Activated T-cell treated with anti-CD3 and anti-CD28 coated beads, Interleukin-2, amount 50 U/mL, for 4 hours (primary cell): ENCODE measurements at regions not wholly inside any gene's neighbourhood (a gene's known extent, or its start where the extent isn't known, plus 50 kb on each side); places are given as distances from the start of the nearest gene placed in this dataset.

ENCODE experiments used
- ATAC-seq, 2 donors: fragments of 200-7000 bp; cut with Tn5 transposase; one replicate each; pipeline ENCODE4 v1.10.0; 2021
- DNase-seq: peaks from one replicate; pipeline ENCODE4 v3.0.0-alpha.2; 2020
- H3K27me3 Mint-ChIP-seq: one replicate; pipeline ENCODE4 v1.8.0; 2021; ENCODE audit warnings: low read depth, mixed read lengths
- H3K36me3 Mint-ChIP-seq: one replicate; pipeline ENCODE4 v1.8.0; 2022; ENCODE audit warnings: mixed read lengths; ENCODE audit not compliant: insufficient read depth
- H3K4me1 Mint-ChIP-seq: one replicate; pipeline ENCODE4 v1.8.0; 2021; ENCODE audit warnings: low read depth, mixed read lengths
- H3K4me3 Mint-ChIP-seq: one replicate; pipeline ENCODE4 v1.8.0; 2021; ENCODE audit warnings: mild to moderate bottlenecking, moderate library complexity, mixed read lengths
- H3K9me3 Mint-ChIP-seq: one replicate; pipeline ENCODE4 v1.8.0; 2021; ENCODE audit warnings: mixed read lengths

DNA sequence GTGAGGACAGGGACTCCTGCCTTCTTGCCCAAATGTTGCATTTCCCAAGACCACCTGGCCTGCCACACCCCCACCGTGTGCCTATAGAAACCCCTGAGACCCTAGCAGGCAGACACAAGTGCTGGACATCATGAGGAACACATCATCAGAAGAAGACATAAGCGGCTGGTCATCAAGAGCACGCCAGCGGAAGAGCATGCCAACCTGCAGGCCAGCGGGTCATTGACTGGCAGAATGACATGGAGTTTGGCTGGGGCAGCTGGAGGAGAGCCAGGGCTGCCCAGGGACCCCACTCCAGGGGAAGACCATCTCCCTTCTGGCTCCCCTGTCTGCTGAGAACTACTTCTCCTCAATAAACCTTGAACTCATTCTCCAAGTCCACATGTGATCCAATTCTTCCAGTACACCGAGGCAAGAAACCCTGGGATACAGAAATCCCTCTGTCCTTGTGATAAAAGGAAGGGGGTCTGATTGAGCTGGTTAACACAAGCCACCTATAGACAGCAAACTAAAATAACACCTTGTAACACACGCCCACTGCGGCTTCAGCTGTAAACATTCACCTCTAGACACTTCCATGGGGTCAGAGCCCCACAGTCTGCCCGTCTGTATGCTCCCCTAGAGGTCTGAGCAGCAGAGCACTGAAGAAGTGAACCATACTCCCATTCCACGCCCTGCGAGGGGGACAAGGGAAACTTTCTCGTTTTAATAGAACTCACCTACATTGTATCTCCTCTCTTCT, 164.8 kb upstream of the EMCN start:
- Mint-ChIP-seq H3K4me3 (no peak overlapping the region), H3K4me1 (no peaks in the 10 kb centered on the region), H3K9me3 (no peaks in the 10 kb centered on the region), H3K36me3 (no peaks in the 10 kb centered on the region), H3K27me3 (peaks cover 7% of the 10 kb centered on the region)
- no peak for ATAC-seq
- no peak for DNase-seq

DNA sequence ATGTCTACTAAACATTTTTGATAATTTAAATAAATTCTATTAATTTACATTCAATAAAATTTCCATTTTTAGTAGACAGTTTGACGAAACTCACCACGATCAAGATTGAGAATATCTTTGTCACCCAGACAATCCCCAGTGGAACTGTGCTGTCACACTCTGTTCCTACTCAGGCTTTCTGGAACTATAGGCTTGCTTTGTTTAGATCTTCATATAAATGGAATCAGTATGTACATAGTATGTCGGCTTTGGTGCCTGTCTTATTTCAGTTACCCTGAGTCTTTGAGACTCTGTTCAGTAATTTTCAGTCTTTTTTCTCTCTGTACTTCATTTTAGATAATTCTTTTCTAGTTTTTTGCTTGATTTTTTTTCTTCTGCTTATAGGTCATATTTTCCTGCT, 163.5 kb upstream of the EMCN start:
- Mint-ChIP-seq H3K4me3 (no peak overlapping the region), H3K36me3 (no peaks in the 10 kb centered on the region), H3K9me3 (no peaks in the 10 kb centered on the region), H3K27me3 (peaks cover 7% of the 10 kb centered on the region), H3K4me1 (no peaks in the 10 kb centered on the region)
- no peak for DNase-seq
- ATAC-seq = no peak

GRCh38 chr4:100679926-100680325, 162.1 kb upstream of the EMCN start:
- DNase-seq (no peak), ATAC-seq (no peak)
- H3K4me1 Mint-ChIP-seq = no peaks in the 10 kb centered on the region
- peaks cover 7% of the 10 kb centered on the region for H3K27me3 Mint-ChIP-seq
- H3K4me3 Mint-ChIP-seq = no peak overlapping the region
- no peaks in the 10 kb centered on the region for H3K36me3 Mint-ChIP-seq
- no peaks in the 10 kb centered on the region for H3K9me3 Mint-ChIP-seq

GRCh38 chr4:100674976-100675375, 157.2 kb upstream of the EMCN start:
- Mint-ChIP-seq H3K36me3 (no peaks in the 10 kb centered on the region), H3K4me1 (no peaks in the 10 kb centered on the region), H3K9me3 (no peaks in the 10 kb centered on the region), H3K4me3 (no peak overlapping the region), H3K27me3 (peaks cover 3% of the 10 kb centered on the region)
- DNase-seq (no peak), ATAC-seq (no peak)

DNA sequence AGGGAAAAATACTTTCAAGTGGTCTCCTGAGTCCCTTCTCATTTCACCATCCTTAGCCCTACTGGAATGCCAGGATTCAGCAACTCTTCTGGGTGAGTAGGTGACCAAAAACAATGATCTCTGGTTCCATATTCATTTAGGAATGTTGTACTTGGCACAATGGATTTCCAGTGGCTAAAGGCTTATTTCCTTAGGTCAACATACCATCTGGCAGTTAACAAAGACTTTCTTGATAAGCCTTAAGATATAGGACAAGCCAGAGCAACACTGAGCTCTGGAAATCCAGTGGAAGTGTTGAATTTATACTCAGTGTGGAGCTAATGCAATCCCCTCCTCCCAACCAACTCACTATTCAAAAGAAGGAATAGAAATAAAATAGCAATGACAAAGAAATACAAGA, 139.4 kb upstream of the EMCN start:
- ATAC-seq = no peak
- Mint-ChIP-seq H3K36me3 (no peaks in the 10 kb centered on the region), H3K4me1 (no peaks in the 10 kb centered on the region), H3K27me3 (peaks cover 3% of the 10 kb centered on the region), H3K9me3 (no peaks in the 10 kb centered on the region), H3K4me3 (no peak overlapping the region)
- DNase-seq = no peak

- peaks cover 2% of the 10 kb centered on the region for H3K27me3 Mint-ChIP-seq
- no peak for ATAC-seq
- H3K4me3 Mint-ChIP-seq = no peak overlapping the region
- no peak for DNase-seq
- H3K36me3 Mint-ChIP-seq = no peaks in the 10 kb centered on the region
- H3K4me1 Mint-ChIP-seq = no peaks in the 10 kb centered on the region
- H3K9me3 Mint-ChIP-seq = no peaks in the 10 kb centered on the region
Observed at GRCh38 chr4:100651499-100652175, 133.8 kb upstream of the EMCN start.

- Mint-ChIP-seq H3K4me3 (no peak overlapping the region), H3K36me3 (no peaks in the 10 kb centered on the region), H3K27me3 (no peaks in the 10 kb centered on the region), H3K9me3 (no peaks in the 10 kb centered on the region), H3K4me1 (no peaks in the 10 kb centered on the region)
- no peak for ATAC-seq
- DNase-seq = no peak
Observed at GRCh38 chr4:100649417-100649816, 131.6 kb upstream of the EMCN start.

- H3K36me3 Mint-ChIP-seq = no peaks in the 10 kb centered on the region
- H3K9me3 Mint-ChIP-seq = no peaks in the 10 kb centered on the region
- H3K4me3 Mint-ChIP-seq = no peak overlapping the region
- no peak for DNase-seq
- H3K4me1 Mint-ChIP-seq = no peaks in the 10 kb centered on the region
- no peak for ATAC-seq
- no peaks in the 10 kb centered on the region for H3K27me3 Mint-ChIP-seq
Observed at GRCh38 chr4:100644150-100644549, 126.3 kb upstream of the EMCN start.

GRCh38 chr4:100641336-100641735, 123.5 kb upstream of the EMCN start:
- no peak overlapping the region for H3K4me3 Mint-ChIP-seq
- H3K9me3 Mint-ChIP-seq = peaks cover 8% of the 10 kb centered on the region
- no peaks in the 10 kb centered on the region for H3K27me3 Mint-ChIP-seq
- DNase-seq (no peak), ATAC-seq (no peak)
- no peaks in the 10 kb centered on the region for H3K4me1 Mint-ChIP-seq
- no peaks in the 10 kb centered on the region for H3K36me3 Mint-ChIP-seq

- no peak for DNase-seq
- no peaks in the 10 kb centered on the region for H3K27me3 Mint-ChIP-seq
- ATAC-seq = no peak
- H3K4me3 Mint-ChIP-seq = no peak overlapping the region
- H3K9me3 Mint-ChIP-seq = peaks cover 8% of the 10 kb centered on the region
- H3K4me1 Mint-ChIP-seq = no peaks in the 10 kb centered on the region
- no peaks in the 10 kb centered on the region for H3K36me3 Mint-ChIP-seq
Observed at GRCh38 chr4:100635899-100636298, 118.1 kb upstream of the EMCN start.

DNA sequence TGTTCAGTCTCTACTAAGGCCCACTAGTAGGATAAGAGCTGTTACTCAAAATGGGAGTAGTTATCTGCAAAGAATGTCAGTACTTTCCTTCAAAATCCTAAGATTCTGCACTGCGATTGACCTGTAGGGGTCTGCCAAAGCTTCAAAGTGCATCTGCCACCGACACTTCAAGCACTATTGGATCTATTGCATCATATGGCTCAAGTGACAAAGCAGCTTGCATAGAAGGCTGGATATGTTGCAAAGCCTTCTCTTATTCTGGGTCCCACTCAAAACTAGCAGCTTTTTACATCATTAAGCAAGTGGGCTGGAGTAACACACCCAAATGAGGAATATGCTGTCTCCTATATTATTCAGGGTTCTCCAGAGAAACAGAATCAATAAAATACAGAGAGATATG, 115.4 kb upstream of the EMCN start:
- ATAC-seq (no peak), DNase-seq (no peak)
- no peaks in the 10 kb centered on the region for H3K36me3 Mint-ChIP-seq
- H3K4me3 Mint-ChIP-seq = no peak overlapping the region
- H3K27me3 Mint-ChIP-seq = no peaks in the 10 kb centered on the region
- peaks cover 8% of the 10 kb centered on the region for H3K9me3 Mint-ChIP-seq
- no peaks in the 10 kb centered on the region for H3K4me1 Mint-ChIP-seq

GRCh38 chr4:100632163-100632562, 114.3 kb upstream of the EMCN start:
- Mint-ChIP-seq H3K36me3 (no peaks in the 10 kb centered on the region), H3K4me3 (no peak overlapping the region), H3K9me3 (no peaks in the 10 kb centered on the region), H3K27me3 (no peaks in the 10 kb centered on the region), H3K4me1 (no peaks in the 10 kb centered on the region)
- no peak for DNase-seq
- ATAC-seq = no peak

DNA sequence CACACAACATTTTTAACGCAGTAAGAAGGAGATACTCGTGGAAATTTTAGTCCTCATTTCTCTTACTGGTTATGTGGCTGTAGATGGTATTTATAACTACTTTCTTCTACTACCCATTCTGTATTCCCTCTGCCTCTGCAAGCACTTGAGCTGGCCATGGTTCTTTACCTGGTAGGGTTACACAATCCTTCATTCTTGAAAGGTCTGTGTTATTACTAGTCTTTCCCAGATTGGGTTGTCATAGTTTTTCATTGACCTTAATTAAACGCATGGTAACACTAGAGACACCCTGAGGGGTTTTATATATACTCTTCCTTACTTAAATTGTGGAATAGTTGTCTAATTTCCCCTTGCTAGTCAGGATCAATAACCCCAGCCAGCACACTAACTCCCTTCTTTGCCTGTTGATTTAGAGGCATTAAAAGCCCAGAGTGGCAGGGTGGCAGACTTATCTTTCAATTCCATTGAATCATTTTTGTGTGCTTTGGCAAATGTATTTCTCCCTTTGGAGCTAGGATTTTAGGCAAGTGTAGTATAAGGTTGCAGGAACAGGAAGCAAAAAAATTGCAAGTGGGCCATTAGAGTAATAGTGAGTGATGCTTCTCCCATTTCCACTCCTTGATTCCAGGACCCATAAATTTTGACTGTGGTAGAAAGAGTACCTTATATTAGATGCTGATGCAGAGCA, 113.6 kb upstream of the EMCN start:
- ATAC-seq (no peak), DNase-seq (no peak)
- H3K36me3 Mint-ChIP-seq = no peaks in the 10 kb centered on the region
- H3K4me3 Mint-ChIP-seq = no peak overlapping the region
- H3K9me3 Mint-ChIP-seq = no peaks in the 10 kb centered on the region
- no peaks in the 10 kb centered on the region for H3K4me1 Mint-ChIP-seq
- H3K27me3 Mint-ChIP-seq = no peaks in the 10 kb centered on the region

- H3K36me3 Mint-ChIP-seq = no peaks in the 10 kb centered on the region
- H3K9me3 Mint-ChIP-seq = no peaks in the 10 kb centered on the region
- DNase-seq = no peak
- H3K27me3 Mint-ChIP-seq = no peaks in the 10 kb centered on the region
- no peak for ATAC-seq
- no peaks in the 10 kb centered on the region for H3K4me1 Mint-ChIP-seq
- no peak overlapping the region for H3K4me3 Mint-ChIP-seq
Observed at GRCh38 chr4:100630341-100630740, 112.5 kb upstream of the EMCN start.

GRCh38 chr4:100609810-100610209, 92.0 kb upstream of the EMCN start:
- Mint-ChIP-seq H3K9me3 (no peaks in the 10 kb centered on the region), H3K36me3 (no peaks in the 10 kb centered on the region), H3K4me1 (peaks cover 3% of the 10 kb centered on the region), H3K27me3 (no peaks in the 10 kb centered on the region), H3K4me3 (no peak overlapping the region)
- ATAC-seq (no peak), DNase-seq (no peak)
